ENCODE measurements at regions not wholly inside any gene's neighbourhood (a gene's known extent, or its start where the extent isn't known, plus 50 kb on each side); places are given as distances from the start of the nearest gene placed in this dataset.

GRCh38 chr20:6831461-6831860, 64.0 kb downstream of the BMP2 start:
- no peak for DNase-seq

GRCh38 chr20:6832811-6833210, 65.3 kb downstream of the BMP2 start:
- no peak for DNase-seq

- no peak for DNase-seq
Observed at GRCh38 chr20:6835609-6836008, 68.1 kb downstream of the BMP2 start.

GRCh38 chr20:6836821-6837374, 69.4 kb downstream of the BMP2 start:
- DNase-seq = no peak

- DNase-seq = no peak
Observed at GRCh38 chr20:6837730-6838129, 70.2 kb downstream of the BMP2 start.

- no peak for DNase-seq
Observed at GRCh38 chr20:6838181-6838826, 70.8 kb downstream of the BMP2 start.

GRCh38 chr20:6841128-6841527, 73.6 kb downstream of the BMP2 start:
- no peak for DNase-seq

GRCh38 chr20:6845141-6845540, 77.7 kb downstream of the BMP2 start:
- no peak for DNase-seq

GRCh38 chr20:6848041-6848440, 80.6 kb downstream of the BMP2 start:
- no peak for DNase-seq

GRCh38 chr20:6848992-6849391, 81.5 kb downstream of the BMP2 start:
- DNase-seq = no peak

GRCh38 chr20:6851136-6851535, 83.7 kb downstream of the BMP2 start:
- no peak for DNase-seq

GRCh38 chr20:6852478-6852877, 85.0 kb downstream of the BMP2 start:
- no peak for DNase-seq

GRCh38 chr20:6855104-6855503, 87.6 kb downstream of the BMP2 start:
- DNase-seq = no peak

- no peak for DNase-seq
Observed at GRCh38 chr20:6855796-6856195, 88.3 kb downstream of the BMP2 start.

- no peak for DNase-seq
Observed at GRCh38 chr20:6857927-6858326, 90.4 kb downstream of the BMP2 start.

- DNase-seq = no peak
Observed at GRCh38 chr20:6863355-6863754, 95.9 kb downstream of the BMP2 start.

- DNase-seq = no peak
Observed at GRCh38 chr20:6863798-6864201, 96.3 kb downstream of the BMP2 start.

- DNase-seq = no peak
Observed at GRCh38 chr20:6864740-6865139, 97.3 kb downstream of the BMP2 start.

GRCh38 chr20:6866741-6867140, 99.3 kb downstream of the BMP2 start:
- no peak for DNase-seq

GRCh38 chr20:6868861-6869260, 101.4 kb downstream of the BMP2 start:
- no peak for DNase-seq

- no peak for DNase-seq
Observed at GRCh38 chr20:6870559-6870958, 103.1 kb downstream of the BMP2 start.

GRCh38 chr20:6877633-6878032, 110.1 kb downstream of the BMP2 start:
- no peak for DNase-seq

- DNase-seq = no peak
Observed at GRCh38 chr20:6882561-6883291, 115.2 kb downstream of the BMP2 start.

- DNase-seq = no peak
Observed at GRCh38 chr20:6884114-6884513, 116.6 kb downstream of the BMP2 start.

Measured in SIG-M5 (cell line).